GM23248 (cell line): ENCODE measurements at regions not wholly inside any gene's neighbourhood (a gene's known extent, or its start where the extent isn't known, plus 50 kb on each side); places are given as distances from the start of the nearest gene placed in this dataset.

Experiments
- EZH2 ChIP-seq: fragments of 200-600 bp; sonication (generic); IDR thresholded peaks from 2 replicates; pipeline ENCODE4 v1.6.1; 2018; ENCODE audit warnings: antibody characterized with exemption, mild to moderate bottlenecking; ENCODE audit not compliant: insufficient read depth, poor library complexity, severe bottlenecking
- EZH2phosphoT487 ChIP-seq: fragments of 200-600 bp; sonication (generic); IDR thresholded peaks from 2 replicates; pipeline ENCODE4 v1.6.1; 2018; ENCODE audit warnings: antibody characterized with exemption, moderate library complexity, mild to moderate bottlenecking, low read depth; ENCODE audit not compliant: insufficient read depth

DNA sequence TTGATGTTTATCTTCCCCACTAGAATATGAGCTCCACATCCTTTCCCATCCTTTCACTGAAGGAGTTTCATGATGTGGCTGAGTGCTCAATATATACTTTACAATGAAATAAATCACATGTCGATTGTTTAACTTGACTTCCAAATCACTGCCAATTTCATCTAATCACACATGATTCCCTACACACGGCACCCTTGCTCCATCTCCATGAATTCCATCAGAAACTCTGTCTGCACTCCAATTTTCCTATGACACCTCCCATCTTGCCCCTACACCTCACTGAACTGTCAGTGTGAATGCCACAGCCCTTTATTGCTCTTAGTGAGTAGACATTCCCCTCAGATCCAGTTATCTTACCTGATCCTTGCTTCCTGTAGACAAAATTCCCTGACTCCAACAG is 366.0 kb downstream of the CMPK2 start:
- TF ChIP-seq EZH2 (no peak), EZH2phosphoT487 (no peak)
